Vagina (tissue), 2 donors: ENCODE measurements at regions not wholly inside any gene's neighbourhood (a gene's known extent, or its start where the extent isn't known, plus 50 kb on each side); places are given as distances from the start of the nearest gene placed in this dataset.

Source experiments
- DNase-seq, 2 donors: peaks; one replicate each; pipeline ENCODE4 v3.0.0-alpha.2; 2017; ENCODE audit errors: extremely low spot score in 2 of 2
- H3K27ac ChIP-seq: fragments of 200-600 bp; sonication (generic); one replicate; pipeline ENCODE4 v1.5.1; 2019
- H3K27me3 ChIP-seq: fragments of 200-600 bp; sonication (generic); one replicate; pipeline ENCODE4 v1.5.1; 2019
- H3K36me3 ChIP-seq, 2 donors: fragments of 200-600 bp; sonication (generic); one replicate each; pipeline ENCODE4 v1.5.1; 2017 to 2019
- H3K4me1 ChIP-seq: fragments of 200-600 bp; sonication (generic); one replicate; pipeline ENCODE4 v1.5.1; 2019
- H3K4me3 ChIP-seq, 2 donors: fragments of 200-600 bp; sonication (generic); 1 replicate in 1 of 2; 2 replicates in 1 of 2; pipeline ENCODE4 v1.5.1; 2016 to 2019
- H3K9me3 ChIP-seq: fragments of 200-600 bp; sonication (generic); one replicate; pipeline ENCODE4 v1.5.1; 2019
- POLR2A ChIP-seq, 2 donors: fragments of 450-650 bp; IDR thresholded peaks; one replicate each; pipeline ENCODE4 v1.6.1; 2017; ENCODE audit warnings: antibody characterized with exemption in 2 of 2, mild to moderate bottlenecking in 2 of 2, moderate library complexity in 2 of 2
- POLR2AphosphoS5 ChIP-seq, 2 donors: sonication (generic); formaldehyde crosslinking; IDR thresholded peaks; one replicate each; pipeline ENCODE4 v1.9.0; 2017; ENCODE audit warnings: antibody characterized with exemption in 2 of 2, mild to moderate bottlenecking in 2 of 2, low read depth in 1 of 2; ENCODE audit not compliant: insufficient read depth in 1 of 2
- intact Hi-C: fragments of 100-400 bp; cut with DNase I; formaldehyde crosslinking; loops from one replicate; pipeline ENCODE4 v1.15.1; 2023
- TF ChIP-seq, protein P1 (sequence below), 3 experiments: fragments of 450-650 bp in 2 of 3; fragments of 200-600 bp in 1 of 3; sonication (generic) in 1 of 3; IDR thresholded peaks; one replicate each; pipeline ENCODE4 v1.5.1; 2017 to 2019; ENCODE audit warnings: antibody characterized with exemption in 3 of 3, mild to moderate bottlenecking in 2 of 3, moderate library complexity in 2 of 3

DNA sequence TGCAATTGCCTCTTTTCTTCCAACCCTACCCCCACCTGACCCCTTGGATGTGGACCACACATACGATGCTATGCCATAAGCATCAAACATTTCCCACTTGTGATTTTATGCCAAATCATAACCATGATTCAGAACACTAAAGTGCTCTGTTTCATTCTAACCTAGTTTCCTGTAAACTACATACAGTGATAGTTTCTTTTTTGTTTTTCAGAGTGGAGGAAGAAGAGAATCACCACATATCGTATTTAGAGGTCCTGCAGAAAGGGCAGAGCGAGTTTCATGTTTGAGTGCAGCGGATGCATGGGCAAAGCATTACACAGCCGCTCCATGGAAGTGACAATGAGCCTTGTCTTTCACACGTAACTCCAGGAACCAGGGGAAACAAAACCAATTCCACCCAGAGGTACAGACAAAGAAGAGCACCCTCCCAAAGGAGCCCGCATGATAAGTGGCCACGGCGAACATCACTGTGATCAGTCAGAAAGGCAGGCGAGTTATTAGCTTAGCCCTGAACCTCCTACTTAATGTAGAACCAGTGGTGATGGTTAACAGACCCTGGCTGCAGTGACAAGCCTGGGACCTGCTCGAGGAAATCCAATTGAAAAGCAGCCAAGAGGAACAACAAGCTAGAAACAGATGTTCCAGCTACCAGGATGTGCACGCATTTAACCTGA, 64.0 kb upstream of the ZNF281 start:
- Histone ChIP-seq H3K4me3 (no peak overlapping the region), H3K4me1 (no peaks in the 10 kb centered on the region), H3K36me3 (no peaks in the 10 kb centered on the region), H3K27ac (no peak overlapping the region), H3K9me3 (no peaks in the 10 kb centered on the region), H3K27me3 (no peaks in the 10 kb centered on the region)
- DNase-seq, result no peak
- intact Hi-C loops, result no loop called here
- TF ChIP-seq, protein P1, sequence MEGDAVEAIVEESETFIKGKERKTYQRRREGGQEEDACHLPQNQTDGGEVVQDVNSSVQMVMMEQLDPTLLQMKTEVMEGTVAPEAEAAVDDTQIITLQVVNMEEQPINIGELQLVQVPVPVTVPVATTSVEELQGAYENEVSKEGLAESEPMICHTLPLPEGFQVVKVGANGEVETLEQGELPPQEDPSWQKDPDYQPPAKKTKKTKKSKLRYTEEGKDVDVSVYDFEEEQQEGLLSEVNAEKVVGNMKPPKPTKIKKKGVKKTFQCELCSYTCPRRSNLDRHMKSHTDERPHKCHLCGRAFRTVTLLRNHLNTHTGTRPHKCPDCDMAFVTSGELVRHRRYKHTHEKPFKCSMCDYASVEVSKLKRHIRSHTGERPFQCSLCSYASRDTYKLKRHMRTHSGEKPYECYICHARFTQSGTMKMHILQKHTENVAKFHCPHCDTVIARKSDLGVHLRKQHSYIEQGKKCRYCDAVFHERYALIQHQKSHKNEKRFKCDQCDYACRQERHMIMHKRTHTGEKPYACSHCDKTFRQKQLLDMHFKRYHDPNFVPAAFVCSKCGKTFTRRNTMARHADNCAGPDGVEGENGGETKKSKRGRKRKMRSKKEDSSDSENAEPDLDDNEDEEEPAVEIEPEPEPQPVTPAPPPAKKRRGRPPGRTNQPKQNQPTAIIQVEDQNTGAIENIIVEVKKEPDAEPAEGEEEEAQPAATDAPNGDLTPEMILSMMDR (IDR thresholded peaks at IDR 0.05), result no peak
- no peak for TF ChIP-seq POLR2A (IDR thresholded peaks at IDR 0.05)
- TF ChIP-seq POLR2AphosphoS5 (IDR thresholded peaks at IDR 0.05; ENCODE audit: insufficient read depth in 1 of 2, low read depth in 1 of 2), result no peak

DNA sequence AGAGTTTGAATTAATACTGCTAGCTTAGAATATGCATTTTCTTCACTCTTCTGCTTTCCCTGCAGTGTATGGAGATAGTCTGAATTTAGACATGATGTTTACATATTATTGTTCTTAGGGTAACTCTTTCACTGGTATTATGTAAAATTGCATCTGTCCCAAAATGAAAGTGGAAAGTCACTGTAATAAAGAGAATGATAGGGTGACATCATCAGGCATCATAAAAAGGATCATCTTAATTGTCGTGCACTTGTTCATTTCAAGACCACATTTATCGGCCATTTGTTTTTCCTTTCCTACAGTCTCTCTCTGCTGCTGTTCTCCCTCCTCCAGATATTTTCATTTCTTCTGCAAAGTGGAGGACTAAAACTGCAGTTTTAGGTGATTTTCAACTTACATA, 61.9 kb upstream of the ZNF281 start:
- Histone ChIP-seq H3K36me3 (no peaks in the 10 kb centered on the region), H3K9me3 (no peaks in the 10 kb centered on the region), H3K27ac (no peak overlapping the region), H3K4me3 (no peak overlapping the region), H3K27me3 (no peaks in the 10 kb centered on the region), H3K4me1 (no peaks in the 10 kb centered on the region)
- TF ChIP-seq, protein P1 (IDR thresholded peaks at IDR 0.05), result no peak
- no peak for TF ChIP-seq POLR2AphosphoS5 (IDR thresholded peaks at IDR 0.05; ENCODE audit: insufficient read depth in 1 of 2, low read depth in 1 of 2)
- TF ChIP-seq POLR2A (IDR thresholded peaks at IDR 0.05), result no peak
- no peak for DNase-seq
- intact Hi-C loops, result no loop called here

DNA sequence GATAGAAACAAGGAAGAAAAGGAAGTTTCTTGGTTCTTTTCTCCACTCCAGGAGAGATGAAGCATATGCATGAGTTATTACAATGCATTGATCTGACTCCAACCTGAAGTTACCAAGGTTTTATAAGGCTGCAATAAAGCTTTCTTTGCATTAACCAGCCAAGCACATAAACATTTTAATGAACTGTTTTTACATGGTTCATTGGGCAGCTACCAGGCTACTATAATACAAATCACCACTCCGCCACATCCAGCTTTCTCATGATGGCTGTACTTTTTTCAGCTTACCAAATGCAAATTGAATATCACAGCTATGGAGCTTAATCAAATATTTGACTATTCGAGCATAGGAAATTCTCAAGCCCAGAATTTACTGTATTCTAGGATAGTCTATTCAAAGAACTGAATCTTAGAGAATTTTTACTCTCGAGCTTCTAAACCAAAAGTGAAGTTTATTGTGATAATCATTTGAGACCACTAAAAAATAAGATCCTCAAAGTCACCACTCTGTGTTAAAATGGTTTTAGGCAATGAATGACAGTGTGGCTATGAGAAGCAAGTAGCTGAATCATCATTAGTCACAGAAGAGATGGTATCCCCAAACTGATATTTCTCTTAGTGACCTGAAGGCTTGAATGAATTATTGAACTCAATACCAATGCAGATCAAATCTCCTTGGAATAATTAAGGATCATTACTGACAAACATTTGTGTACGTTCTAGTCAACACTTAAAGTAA, 58.6 kb upstream of the ZNF281 start:
- Histone ChIP-seq H3K36me3 (no peaks in the 10 kb centered on the region), H3K27ac (no peak overlapping the region), H3K27me3 (no peaks in the 10 kb centered on the region), H3K4me1 (no peaks in the 10 kb centered on the region), H3K9me3 (no peaks in the 10 kb centered on the region), H3K4me3 (no peak overlapping the region)
- DNase-seq, result no peak
- TF ChIP-seq, protein P1 (IDR thresholded peaks at IDR 0.05), result no peak
- TF ChIP-seq POLR2A (IDR thresholded peaks at IDR 0.05), result no peak
- TF ChIP-seq POLR2AphosphoS5 (IDR thresholded peaks at IDR 0.05; ENCODE audit: insufficient read depth in 1 of 2, low read depth in 1 of 2), result no peak
- intact Hi-C loops, result no loop called here

DNA sequence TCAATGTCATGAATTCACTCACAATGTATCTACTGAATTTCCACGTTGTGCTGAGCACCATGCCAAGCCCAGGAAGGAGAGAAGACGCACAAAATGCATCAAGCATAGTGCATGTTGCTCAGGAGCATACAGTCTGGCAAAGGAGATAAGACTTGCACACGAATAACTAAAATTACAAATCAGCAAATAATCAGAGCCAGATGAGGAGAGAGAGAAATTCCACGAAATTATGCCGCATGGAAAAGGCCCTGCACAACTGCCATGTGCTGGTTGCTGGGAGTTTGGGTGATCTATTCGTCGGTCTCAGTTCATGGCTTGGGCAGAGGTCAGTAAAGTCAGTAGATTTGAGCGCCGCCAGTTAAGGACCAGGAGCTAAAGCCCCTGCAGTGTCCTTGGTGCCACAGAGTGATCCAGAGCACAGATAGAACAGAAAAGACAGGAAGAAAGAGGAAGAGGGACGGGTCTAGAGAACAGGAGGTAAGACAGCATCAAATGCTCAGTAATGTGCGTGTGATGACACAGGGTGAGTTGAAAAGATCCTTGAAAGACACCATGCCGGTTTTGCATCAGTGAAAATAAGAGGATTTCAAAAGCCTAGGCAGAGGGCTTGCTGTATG, 55.1 kb upstream of the ZNF281 start:
- H3K36me3 ChIP-seq, result no peaks in the 10 kb centered on the region
- intact Hi-C loops, result no loop called here
- H3K27ac ChIP-seq, result no peak overlapping the region
- H3K27me3 ChIP-seq, result no peaks in the 10 kb centered on the region
- TF ChIP-seq, protein P1 (IDR thresholded peaks at IDR 0.05), result no peak
- no peak for TF ChIP-seq POLR2AphosphoS5 (IDR thresholded peaks at IDR 0.05; ENCODE audit: insufficient read depth in 1 of 2, low read depth in 1 of 2)
- TF ChIP-seq POLR2A (IDR thresholded peaks at IDR 0.05), result no peak
- H3K4me3 ChIP-seq, result no peak overlapping the region
- no peaks in the 10 kb centered on the region for H3K9me3 ChIP-seq
- no peaks in the 10 kb centered on the region for H3K4me1 ChIP-seq
- no peak for DNase-seq
